Vagina (tissue), 2 donors: ENCODE measurements at regions not wholly inside any gene's neighbourhood (a gene's known extent, or its start where the extent isn't known, plus 50 kb on each side); places are given as distances from the start of the nearest gene placed in this dataset.

Experiments
- CTCF ChIP-seq, 3 experiments: fragments of 450-650 bp in 2 of 3; fragments of 200-600 bp in 1 of 3; sonication (generic) in 1 of 3; IDR thresholded peaks; one replicate each; pipeline ENCODE4 v1.5.1; 2017 to 2019; ENCODE audit warnings: antibody characterized with exemption in 3 of 3, mild to moderate bottlenecking in 2 of 3, moderate library complexity in 2 of 3
- POLR2A ChIP-seq, 2 donors: fragments of 450-650 bp; IDR thresholded peaks; one replicate each; pipeline ENCODE4 v1.6.1; 2017; ENCODE audit warnings: antibody characterized with exemption in 2 of 2, mild to moderate bottlenecking in 2 of 2, moderate library complexity in 2 of 2

GRCh38 chr1:221907166-221907932 is 165.5 kb upstream of the DUSP10 start:
- no peak for TF ChIP-seq CTCF (IDR thresholded peaks at IDR 0.05)
- no peak for TF ChIP-seq POLR2A (IDR thresholded peaks at IDR 0.05)
